GM21619 (cell line): ENCODE measurements at regions not wholly inside any gene's neighbourhood (a gene's known extent, or its start where the extent isn't known, plus 50 kb on each side); places are given as distances from the start of the nearest gene placed in this dataset.
A peak's percentile ranks its signal among the peaks of the same experiment; 100 is the strongest.
"Not testable (repeated sequence)": the region's sequence is repeated elsewhere in the genome, so short reads cannot be mapped to it uniquely, and the experiment has no call there.

Source experiments
- ATAC-seq: cut with Tn5 transposase; IDR thresholded peaks from one replicate; pipeline ENCODE4 v1.9.1; 2021; ENCODE audit not compliant: unreplicated experiment

DNA sequence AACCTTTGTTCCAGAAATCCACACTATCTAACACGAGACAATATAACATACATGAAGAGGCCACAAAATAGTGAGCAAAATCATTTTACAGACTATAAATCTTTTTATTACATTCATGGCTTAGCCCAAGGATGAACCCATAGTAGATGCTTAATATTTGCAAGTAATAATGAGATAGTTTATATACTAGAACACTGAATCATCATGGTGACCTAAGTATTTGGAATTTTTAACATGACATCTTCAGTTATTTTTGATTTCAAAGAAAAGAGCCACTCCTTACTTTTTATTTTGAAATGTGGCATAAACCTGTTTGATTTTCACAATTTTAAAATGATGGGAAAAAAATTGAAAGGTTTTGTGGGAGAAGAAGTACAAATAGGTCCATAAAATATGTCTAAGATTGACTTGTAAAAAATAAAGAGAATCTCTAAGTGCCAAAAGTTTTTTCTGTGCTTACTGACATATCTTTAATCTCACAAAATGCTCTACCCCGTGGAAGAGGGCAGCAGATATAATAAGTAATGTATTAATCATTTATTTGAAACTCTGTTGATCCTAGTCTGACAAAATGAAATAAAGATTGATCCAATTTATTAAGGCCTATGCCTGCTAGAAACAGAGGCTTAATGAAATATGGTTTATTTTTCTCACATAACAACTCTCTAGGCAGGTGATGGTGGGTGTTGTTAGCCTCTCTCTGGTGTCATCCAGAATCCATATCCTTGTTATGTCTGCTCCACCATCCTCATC is 224.5 kb upstream of the CENPE start:
- ATAC-seq, result no peak

GRCh38 chr4:103415801-103416200 is 217.7 kb upstream of the CENPE start:
- no peak for ATAC-seq

GRCh38 chr4:103412646-103413045 is 214.5 kb upstream of the CENPE start:
- ATAC-seq, result not testable (repeated sequence)

GRCh38 chr4:103410386-103410785 is 212.2 kb upstream of the CENPE start:
- no peak for ATAC-seq

DNA sequence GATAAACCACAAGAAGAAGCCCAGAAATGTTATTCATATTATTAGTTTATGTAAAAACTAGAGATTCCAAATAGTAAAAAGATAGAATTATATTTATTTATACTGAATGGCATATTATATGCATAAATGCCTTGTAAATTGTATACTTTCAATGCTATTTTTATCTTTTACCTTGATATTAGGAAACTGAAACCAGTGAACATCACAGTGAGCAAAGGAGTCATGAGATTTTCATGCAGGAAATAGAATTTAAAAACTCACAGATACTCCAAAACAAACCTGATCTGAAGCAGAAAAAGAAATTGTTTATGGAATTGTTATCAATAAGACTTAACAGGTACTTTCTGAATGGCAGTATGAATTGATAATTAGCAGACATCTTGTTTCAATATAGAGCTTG is 207.3 kb upstream of the CENPE start:
- ATAC-seq, result peak; percentile 59

GRCh38 chr4:103403619-103404018 is 205.5 kb upstream of the CENPE start:
- no peak for ATAC-seq

- ATAC-seq, result no peak
These were observed 204.1 kb upstream of the CENPE start for GRCh38 chr4:103402198-103402597.

DNA sequence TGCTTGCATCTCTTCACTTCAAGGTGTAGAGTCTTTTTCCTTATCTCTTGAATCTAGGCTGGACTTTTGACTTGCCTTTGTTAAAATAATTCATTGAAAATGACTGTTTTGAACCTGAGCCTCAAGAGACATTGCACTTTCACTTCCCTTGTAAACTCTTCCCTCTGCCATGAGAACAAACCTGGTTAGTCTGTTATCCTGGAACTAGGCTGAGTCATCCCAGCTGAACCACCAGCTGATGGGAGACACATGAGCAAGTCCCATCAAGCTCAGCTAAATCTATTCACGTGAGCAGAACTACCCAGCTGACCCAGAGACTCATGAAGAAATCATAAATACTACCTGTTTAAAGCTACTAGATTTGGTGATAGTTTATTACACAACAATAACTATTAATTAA is 202.3 kb upstream of the CENPE start:
- peak; percentile 73 for ATAC-seq

DNA sequence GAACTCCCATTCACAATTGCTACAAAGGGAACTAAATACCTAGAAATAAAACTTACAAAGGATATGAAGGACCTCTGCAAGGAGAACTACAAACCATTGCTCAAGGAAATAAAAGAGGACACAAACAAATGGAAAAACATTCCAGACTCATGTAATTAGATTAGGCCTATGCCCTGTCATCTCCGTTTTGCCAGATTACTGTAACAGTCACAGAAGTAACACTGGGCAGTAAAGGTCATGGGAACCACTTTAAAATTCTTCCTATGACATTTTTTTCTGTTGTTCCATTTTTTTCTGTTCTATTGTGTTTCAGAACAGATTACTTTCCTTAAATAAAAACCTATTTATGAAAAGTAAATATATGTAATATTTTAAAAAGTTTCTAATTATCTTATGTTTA is 199.4 kb upstream of the CENPE start:
- ATAC-seq, result no peak

- ATAC-seq, result not testable (repeated sequence)
These were observed 189.4 kb upstream of the CENPE start for GRCh38 chr4:103387508-103388011.

GRCh38 chr4:103385565-103385964 is 187.4 kb upstream of the CENPE start:
- not testable (repeated sequence) for ATAC-seq

GRCh38 chr4:103375278-103375677 is 177.1 kb upstream of the CENPE start:
- no peak for ATAC-seq

DNA sequence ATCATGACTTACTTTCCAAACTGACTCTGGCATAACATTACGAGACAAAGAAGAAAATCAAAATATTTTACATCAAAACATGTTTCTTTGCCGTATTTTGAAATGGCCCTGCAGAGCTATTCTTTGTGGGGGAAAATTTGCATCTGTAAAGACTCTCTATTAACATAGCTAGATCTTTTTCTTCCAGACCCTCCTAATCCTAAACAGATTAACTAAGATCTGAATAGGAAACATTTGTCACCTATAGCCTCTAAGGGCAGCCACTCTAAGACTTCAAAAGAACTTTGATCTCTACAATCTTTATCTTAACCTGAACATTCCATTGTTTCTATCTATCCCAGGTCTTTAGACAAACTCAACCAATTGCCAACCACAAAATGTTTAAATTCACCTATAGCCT is 176.6 kb upstream of the CENPE start:
- no peak for ATAC-seq

DNA sequence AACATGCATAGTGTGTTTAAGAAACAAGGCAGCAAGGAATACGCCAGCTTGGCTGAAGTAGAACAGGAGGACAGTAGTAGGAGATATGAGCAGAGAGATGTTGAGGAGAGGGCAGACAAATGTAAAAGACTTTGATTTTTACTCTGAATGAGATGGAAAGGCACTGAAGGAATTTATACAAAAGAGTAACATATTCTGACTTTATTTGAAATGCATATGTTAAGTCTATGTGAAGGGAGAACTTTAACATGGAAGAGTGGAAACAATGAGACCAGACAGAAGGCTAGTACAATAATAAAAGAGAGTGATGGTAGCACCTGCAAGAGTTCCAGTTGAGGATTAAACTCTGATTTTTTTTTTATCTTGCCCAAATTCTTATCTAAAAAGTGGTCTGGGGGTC is 176.2 kb upstream of the CENPE start:
- ATAC-seq, result no peak

DNA sequence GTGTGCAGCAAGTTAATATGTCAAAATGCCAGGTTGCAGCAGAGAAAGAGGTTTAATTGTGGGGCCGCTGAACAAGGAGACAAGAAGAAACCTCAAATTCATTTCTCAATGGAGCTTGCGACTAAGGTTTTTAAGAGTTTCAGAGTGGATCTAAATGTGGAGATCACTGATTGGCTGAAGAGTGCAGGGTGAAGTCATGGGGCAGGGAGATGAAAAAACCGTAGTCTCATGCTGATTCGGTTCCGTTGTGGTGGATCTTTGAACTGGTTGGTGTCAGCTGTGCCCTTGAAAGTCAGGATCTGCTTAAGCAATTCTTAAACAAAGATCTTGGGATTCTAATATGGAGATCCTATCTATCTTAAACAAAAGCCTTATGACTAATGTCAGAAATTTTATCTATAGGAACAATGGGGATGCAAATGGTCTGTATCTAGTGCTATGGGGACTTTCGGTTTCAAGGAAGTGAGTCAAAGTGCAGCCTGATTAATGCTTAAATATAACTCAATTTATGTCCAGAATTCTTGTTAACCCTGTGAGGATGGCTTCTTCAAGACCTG is 173.9 kb upstream of the CENPE start:
- no peak for ATAC-seq

GRCh38 chr4:103370336-103370735 is 172.2 kb upstream of the CENPE start:
- no peak for ATAC-seq

- ATAC-seq, result no peak
These were observed 167.1 kb upstream of the CENPE start for GRCh38 chr4:103365285-103365684.

GRCh38 chr4:103364083-103364482 is 165.9 kb upstream of the CENPE start:
- no peak for ATAC-seq

DNA sequence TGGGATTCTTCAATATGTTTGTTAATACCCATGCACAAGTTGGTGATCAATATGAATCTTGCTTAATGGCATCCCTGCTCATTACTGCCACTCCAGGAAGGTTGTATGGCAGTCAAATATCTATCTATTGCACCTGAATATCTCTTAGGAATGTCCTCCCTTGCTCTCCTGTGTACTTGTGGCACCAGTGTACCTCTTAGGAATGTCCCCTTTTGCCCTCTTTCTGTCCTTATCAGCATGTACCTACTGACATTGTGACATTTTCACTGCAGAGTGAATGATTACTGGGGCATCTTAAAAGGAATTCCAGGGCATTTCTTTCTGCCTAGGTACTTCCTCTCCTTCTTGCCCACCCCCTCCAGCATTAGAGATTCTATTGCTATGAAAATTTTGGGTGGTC is 163.8 kb upstream of the CENPE start:
- no peak for ATAC-seq

- ATAC-seq, result no peak
These were observed 161.8 kb upstream of the CENPE start for GRCh38 chr4:103359900-103360299.

- ATAC-seq, result no peak
These were observed 155.9 kb upstream of the CENPE start for GRCh38 chr4:103354006-103354405.

- no peak for ATAC-seq
These were observed 131.5 kb upstream of the CENPE start for GRCh38 chr4:103329642-103330041.

GRCh38 chr4:103324811-103325210 is 126.7 kb upstream of the CENPE start:
- no peak for ATAC-seq
